NCI-H1105 (cell line): ENCODE measurements at regions not wholly inside any gene's neighbourhood (a gene's known extent, or its start where the extent isn't known, plus 50 kb on each side); places are given as distances from the start of the nearest gene placed in this dataset.

ENCODE experiments used
- DNase-seq: peaks from one replicate; lab custom pipeline; 2025; lab: John Stamatoyannopoulos, UW

DNA sequence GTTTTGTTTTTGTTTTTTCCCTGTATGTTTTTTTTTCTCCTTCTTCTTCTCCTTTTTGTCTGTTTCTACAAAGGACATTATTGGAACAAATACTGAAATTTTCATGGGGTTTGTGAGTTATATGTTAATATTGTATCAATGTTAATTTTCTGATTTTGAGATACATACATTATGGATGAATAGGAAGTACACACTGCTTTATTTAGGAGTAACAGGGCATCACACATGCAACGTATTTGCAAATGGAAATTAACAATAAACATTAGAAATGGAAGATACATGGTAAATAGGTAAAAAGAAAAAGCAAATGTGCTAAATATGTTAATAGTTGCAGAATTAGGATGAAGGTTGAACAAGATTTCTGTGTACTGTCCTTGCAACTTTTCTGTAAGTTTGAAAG, 477.2 kb upstream of the INTU start:
- DNase-seq, result no peak

DNA sequence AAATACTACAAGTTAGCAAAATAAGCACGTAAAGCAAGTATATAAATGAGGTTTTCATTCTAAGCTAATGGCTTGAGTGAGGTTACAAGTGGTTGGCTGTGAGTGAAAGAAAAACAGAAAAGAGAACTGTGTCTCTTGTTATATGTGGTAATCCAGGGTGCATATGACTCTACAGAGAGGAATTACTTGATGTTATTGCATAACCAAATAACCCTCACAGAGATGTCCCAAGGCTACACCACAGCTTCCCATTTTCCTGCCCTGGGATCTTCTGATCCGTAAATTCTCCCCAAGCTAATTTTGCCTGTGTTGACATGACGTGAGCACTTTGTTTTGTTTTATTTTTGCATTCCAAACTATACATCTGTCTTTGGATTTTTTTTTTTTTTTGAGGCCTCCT, 470.0 kb upstream of the INTU start:
- DNase-seq, result no peak

DNA sequence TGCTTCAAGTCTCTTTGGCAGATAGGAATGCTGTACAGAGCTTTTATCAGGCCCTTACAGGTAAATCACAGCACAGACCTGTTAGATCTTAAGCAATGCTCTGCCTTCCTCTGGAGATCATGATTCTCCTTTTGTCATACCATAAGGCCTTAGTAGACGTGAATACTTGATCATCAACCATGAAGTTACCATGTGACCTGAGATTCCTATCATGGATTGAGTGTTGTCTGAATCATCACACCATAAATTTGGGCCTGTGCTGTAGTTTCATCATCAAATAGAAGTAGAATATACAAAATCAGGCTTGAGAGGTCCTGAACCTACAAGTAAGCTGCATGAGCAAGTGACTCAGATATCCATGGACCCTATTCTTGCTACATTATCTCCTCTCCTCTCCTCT, 466.8 kb upstream of the INTU start:
- DNase-seq, result no peak

DNA sequence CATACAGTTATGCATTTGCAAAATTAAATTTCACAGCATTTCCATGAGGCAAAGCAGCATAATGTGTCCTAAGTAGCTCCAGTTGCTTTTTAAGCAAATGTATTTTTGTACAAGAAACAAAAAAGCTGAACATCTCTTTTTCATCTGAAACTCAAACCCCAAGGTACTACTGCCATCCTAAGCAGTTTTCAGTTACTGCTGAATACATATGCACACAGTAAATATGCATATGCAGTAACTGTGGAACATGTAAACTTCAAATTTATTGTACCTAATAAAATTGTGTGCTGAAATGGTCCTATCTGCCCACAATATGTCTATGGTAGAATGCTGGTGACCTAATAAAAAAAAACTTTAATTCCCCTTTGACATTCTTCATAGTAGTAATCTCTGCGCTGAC, 458.6 kb upstream of the INTU start:
- DNase-seq, result no peak

DNA sequence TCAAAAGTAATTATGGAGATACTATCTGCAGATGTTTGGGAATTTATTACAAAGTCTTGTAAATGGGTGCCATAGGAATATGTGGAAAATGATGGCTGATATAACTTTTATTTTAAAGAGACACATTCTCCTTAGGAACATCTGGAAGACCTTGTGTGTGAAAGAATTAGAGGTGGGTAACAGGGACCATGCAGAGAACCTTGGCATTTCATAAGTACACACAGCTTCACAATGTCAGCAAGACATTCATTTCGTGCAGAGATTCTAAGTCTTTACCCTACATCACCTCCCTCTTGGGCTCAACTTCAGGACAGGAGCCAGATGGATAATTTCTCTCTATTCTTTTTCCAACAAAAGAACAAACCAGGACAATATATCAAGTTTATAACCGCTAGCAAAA, 458.1 kb upstream of the INTU start:
- DNase-seq, result no peak

DNA sequence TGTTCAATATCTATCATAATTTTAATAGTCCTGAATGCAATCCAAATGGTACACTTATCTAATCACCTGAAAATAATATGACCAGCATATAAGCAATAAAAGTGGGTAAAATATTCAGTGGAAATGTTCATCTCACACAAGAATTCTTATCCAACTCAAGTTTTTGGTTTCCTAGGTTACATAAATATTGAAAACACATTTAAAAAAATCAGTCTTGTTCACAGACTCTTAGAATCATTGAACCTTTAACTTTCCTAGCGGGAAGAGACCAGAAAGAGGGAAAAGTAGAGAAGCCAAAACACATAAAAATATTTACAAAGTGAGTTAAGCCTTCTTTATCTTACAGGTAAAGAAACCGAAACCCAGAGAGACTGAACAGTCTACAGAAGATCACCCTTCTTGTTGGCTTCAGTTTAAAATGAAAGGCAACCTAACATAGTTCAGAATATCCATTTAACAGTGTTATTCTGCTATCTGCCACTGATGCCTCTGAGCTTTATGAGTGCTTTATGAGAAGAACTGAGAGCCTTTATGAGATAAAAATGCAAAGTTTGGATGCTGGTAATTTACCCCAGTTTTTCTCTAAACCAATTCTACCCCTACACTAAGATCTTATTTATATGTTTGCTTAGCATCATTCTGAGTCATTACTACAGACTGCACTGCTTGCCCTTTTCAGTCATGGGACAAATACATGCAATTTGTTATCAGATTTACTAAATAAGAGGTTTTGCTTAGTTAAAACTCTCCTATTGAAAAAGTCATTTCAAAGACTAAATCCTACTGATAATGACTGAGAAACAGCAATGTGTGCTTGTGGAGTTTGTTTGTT, 453.3 kb upstream of the INTU start:
- DNase-seq, result no peak

DNA sequence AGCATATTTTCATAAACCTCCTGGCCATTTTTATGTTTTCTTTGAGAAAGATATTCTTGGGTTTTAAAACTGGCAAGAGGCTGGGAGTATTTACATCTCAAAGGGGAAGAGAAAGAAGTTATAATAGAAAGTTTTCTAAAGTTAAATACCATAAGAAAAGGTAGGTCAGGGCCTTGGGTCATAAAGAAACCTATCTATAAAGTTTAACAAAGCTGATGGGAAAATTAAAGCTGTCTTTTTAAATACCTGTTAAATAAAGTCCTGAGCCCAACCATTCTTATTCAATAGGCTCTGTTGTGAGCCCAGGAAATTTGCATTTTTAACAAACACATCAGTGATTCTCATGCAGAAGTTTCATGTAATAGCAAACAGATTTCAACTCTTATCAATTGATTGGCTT, 451.8 kb upstream of the INTU start:
- DNase-seq, result no peak

DNA sequence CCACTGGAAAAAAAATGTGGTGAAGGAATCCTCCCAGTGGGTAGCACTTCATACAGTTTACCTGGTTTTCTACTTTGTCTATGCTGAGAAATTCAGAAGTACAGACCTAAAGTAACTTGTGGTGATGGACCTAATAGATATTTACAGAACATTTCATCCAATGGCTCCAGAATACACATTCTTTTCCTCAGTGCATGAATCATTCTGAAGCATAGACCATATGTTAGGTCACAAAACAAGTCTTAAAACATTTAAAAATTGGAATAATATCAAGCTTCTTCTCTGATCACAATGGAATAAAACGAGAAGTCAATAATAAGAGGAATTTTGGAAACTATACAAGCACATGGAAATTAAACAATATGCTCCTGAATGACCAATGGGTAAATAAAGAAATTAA, 450.1 kb upstream of the INTU start:
- DNase-seq, result no peak

DNA sequence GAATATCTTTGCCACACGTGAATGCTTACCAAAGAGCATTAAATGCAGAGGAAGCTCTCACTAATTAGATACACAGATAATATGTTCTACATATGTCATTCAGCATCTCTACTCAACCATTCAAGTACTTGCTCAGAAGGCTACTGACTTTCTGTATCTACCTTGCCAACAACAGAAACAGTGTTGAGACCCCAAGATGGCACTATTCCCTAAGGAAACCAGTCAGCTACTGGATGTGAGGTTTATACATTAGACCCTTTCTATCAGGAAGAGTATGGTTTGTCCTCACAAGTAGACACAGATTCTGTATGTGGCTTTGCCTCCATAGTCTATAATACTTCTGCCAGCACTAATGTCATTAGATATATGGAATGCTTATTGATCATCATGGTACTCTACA, 443.9 kb upstream of the INTU start:
- DNase-seq, result no peak

DNA sequence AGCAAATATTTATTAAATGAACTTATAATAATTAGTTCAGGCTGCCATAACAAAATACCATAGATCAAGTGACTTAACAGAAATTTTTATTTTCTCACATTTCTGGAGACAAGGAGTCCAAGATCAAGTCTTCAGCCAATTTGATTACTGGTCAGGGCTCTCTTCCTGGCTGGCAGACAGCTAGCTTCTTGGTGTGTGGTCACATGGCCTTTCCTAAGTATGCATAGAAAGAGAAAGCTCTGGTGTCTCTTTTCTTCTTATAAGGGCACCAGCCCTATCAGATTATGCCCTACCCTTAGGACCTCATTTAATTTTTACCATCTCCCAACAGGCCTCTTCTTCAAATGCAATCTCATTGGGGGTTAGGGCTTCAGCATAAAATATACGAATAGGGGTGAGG, 438.5 kb upstream of the INTU start:
- DNase-seq, result no peak

DNA sequence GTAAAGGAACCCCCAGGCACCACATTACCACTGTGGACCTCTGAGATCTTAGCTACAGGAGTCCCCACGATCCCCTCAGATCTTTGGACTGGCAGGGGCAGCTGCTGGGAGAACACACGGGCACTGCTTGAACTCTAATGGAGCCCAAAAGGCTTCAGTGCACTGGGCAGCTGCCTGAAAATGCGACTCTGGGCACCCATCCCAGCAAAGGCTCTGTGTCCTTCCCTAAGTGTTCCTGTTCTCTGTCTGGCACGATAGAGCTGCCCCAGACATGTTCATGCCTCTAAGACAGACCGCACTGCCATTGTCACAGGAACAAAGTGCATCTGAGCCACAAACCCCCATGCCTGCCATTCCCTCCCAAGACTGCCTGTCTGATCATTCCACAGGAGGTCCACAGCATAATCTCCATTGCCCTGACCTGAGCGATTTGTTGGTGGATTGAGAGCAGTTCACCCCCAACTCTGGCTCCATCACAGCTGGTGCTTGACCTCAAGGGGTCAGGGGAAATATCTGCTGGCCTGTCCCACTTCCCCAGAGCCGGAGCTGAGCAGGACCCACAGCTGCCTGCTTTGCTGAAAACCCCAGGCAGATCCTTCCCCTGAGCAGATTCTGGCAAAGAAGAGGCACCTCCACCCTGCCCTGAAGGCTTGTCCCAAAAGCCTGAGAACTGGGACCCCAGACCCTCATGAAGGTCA, 436.0 kb upstream of the INTU start:
- no peak for DNase-seq

DNA sequence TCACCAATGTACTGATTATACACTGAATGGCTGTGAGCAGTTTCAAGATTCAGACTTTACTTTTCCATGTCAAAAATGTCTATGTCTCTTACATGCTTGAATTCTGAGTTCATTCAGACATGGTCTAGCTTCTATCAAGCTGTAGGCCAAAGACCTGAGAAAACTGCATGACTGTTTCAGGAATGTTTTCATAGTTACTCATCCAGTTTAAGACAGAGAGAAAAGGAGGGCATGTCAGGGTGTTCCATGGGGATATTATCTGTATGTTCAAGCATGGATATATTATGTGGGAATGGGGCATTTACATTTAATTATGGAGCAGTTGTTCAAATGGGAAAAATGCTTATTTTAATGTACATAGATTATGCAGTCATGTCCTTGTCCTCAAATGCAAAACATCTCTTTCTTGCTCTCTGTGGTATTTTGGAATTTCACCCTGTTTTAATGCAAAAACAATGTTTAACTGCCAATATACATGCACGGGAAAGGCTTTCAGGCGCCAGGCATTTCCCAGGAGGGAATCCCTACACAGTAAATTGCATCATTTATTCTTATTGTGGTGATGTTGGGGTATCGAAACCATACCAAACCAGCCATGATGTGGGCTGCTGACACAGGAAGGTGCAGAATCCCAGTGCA, 429.1 kb upstream of the INTU start:
- no peak for DNase-seq

DNA sequence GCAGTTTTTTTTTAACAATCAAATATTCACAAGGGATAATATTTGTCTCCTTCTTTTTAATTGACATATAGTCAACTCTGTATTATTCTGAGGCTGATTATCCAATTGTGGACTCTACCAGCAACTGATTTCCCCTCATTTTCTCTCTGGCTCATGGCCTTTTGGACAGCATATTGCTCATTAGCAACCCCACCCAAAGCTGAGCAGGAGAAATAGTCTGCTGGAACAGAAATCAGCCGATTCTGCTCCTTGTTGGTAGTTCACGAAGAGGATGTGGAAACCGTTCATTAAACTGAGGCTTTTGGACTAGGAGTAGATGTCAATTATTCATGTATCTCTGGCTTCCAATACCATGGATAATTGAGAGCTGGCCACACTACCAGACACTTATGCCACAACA, 428.4 kb upstream of the INTU start:
- DNase-seq, result no peak

DNA sequence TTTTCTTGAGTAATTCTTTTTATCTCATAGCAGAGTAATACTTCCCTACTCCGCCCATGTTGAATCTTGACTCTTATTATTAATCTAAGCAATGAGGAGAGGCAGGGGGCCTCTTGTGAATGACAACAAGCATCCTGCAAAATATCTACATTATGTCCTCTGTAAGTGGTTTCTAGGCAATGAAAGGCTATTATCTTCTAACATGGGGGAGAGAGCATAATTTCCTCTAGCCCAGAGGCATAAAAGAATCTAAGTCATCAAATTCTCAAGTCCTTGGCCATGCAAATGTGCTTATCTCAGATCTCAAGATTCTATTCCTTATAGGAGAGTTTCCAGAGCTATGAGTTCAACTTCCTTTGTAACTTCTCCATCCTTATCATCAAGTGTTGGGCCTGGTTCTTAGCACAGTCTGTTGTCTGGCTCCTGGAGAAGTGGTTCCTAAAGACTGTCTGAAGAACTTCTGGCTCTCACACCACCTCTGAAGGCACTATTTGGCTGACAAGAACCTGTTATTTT, 423.1 kb upstream of the INTU start:
- no peak for DNase-seq

DNA sequence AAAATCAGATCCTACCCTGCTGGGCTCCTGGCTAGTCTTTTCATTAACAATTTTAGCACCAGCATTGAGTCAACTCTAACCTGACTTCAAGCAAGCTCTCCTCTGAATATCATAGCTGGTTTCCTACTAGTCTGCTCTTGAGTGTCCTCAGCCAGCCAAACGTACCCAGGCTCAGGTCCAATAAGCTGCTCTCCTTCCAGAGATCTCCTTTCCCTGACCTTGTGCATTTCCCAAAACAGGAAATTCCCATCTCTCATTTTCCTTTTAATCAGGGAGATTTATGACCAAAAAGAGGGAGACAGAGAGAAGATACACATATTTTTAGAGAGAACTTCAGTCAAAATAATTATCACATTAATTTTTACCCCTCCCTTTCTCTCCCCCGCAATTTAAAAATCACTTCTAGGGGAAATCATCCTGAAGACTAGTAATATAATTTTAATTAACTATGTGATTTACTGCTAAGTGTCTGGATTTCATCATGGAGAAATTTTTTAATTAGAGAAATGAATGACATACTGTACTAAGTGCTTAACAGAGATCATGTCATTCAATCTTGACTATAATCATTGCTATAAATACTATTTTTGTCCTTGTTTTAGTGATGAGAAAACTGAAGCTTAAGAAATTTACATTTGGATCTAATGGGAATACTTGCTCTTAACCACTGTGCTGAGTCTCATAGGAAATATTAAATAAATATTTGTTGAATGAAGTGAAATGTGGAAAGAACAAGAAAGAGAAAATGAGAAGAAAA, 421.7 kb upstream of the INTU start:
- DNase-seq, result no peak

DNA sequence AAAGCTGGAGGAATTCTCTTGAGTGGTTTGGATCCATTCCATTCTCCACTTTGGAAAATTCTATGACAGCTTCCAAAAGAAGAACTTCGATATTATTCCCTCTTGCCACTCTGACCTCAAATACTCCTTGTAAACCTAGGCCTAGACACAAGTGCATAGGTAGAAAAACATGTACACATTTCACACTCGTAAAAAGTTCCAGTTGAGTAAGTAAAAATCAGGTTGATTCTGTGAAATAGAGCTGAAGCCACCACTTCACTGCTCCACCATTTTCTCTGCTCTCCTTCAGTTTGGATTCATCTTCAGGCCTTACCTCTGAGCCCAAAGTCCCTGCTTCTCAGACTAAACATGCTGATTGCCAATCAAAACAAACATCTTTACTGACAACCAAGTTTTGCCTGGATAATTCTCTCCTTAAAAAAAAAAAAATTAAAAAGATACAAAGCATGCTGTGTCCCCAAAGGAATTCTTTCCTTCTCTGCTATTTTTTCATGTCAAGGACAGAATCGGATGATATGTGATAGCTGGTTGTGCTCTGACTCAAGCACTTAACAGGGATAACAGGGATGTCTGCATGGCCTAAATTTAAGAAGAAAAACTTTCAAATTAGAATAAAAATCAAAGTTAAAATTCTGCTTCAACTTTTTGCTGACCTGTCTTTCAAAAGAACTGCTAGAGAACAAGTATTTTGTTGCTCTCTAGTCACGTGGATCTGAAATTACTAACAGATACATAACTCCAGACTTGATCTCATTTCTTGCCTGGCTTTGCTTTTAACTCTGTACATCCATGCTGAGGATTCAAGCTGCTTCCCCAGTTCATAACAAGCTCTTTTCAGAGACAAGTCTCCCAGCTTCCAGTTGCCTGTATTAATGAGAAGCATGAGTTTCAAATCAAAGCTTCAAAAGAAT, 420.9 kb upstream of the INTU start:
- no peak for DNase-seq

DNA sequence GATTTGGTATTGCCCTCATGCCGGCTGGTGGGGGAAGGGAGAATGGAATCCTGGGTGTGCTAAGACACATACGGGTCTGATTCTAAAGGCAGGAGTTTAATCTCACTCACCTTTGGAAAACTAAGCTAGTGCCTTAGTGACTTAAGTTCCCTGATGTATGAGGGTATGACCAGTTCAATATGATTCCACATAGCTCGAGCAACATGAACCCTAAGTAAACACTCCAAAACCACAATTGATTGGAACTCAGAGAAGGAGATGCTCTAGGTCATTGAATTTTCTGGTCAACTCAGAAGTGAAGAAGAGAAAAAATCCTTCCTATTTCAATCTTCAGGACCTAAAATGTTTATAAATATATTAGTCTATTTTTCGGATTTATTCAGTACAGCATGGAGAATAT, 420.1 kb upstream of the INTU start:
- DNase-seq, result no peak

DNA sequence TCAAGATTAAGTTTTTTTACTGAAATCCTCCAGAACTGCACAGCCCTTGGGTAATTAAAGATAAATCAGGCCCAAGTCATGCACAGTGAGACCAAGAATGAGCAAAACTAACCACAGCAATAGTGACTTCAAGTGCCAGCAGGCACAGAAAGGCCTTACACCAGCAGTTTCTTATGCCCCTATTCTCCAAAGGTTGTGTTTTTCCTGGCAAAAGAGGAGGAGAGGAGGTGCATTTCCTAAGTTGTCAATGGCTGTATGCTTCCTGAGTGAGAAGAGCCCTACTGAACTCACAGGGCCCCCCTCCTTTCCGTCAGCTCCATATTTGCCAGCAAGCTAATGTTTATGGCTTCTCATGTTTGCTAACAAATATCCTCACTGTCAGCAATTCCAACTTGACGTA, 418.7 kb upstream of the INTU start:
- no peak for DNase-seq

DNA sequence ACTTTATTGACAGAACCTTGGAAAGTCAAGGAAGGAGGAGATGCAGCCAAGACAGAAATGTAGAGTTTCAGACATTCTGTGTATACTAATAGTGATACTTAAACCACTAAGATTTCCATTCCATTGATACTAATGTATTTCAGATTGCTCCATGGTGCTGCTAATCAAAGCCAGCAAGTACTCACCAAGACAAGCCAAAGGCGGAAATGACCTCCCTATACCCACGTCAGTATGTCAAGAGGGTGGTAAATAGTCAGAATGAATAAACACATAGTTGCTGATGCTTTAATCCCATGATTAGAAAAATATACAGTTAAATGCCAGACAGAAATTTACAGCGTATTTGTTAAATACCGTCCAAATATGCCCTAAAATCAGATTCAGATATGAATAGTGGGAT, 417.8 kb upstream of the INTU start:
- no peak for DNase-seq

DNA sequence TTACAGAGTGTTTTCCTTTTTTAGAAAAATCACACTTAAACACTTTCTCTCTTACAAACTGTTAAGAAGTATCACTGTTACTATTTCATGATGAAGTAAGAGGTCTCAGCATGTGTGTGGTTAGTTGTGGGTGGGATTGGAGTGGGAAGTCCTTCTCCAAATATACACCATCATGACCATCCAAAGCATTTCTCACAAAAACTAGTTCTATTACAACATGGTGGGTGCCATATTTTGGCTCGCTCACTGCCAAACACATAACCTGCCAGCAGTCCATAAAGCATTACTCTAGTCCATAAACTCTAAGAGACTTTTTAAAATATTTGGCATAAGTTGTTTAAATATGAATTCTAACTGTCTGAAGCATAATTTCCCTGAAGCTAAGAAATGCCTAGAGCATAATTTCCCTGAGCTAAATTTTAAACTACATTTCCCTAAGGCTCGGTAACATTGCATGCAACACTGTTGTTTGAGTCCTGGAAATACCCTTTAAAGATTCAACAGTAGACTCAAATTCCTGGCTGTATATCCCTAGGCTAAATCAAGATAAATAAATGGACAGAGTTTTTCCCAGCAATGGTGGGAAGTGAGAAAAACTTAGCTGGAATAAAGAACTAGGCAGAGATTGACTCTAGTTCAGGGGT, 415.0 kb upstream of the INTU start:
- DNase-seq, result no peak

DNA sequence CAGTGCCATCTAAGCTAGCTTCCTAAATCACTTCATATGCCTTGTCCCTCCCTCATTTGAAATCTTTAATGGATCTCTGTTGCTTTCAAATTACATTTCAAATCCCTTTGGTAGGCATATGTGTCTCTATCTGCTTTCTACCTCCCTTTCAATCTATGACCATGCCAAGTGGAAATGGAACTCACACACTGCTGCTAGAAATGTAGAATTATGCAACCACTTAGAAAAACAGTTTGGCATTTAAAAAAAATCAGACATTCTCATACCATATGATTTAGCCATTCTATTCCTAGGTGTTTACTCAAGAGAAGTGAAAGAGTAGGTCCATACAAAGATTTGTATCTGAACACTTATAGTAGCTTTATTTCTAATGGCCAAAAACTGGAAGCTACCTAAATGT, 413.5 kb upstream of the INTU start:
- DNase-seq, result no peak
